Loucy (cell line): ENCODE measurements at regions not wholly inside any gene's neighbourhood (a gene's known extent, or its start where the extent isn't known, plus 50 kb on each side); places are given as distances from the start of the nearest gene placed in this dataset.
"Not testable (repeated sequence)": the region's sequence is repeated elsewhere in the genome, so short reads cannot be mapped to it uniquely, and the experiment has no call there.

Experiments
- H2AFZ ChIP-seq: fragments of 200-600 bp; sonication (generic); 2 replicates; pipeline ENCODE4 v1.6.0; 2016; ENCODE audit warnings: antibody characterized with exemption, mild to moderate bottlenecking, low read length, moderate library complexity
- H3F3A ChIP-seq: fragments of 200-600 bp; 2 replicates; pipeline ENCODE4 v1.6.0; 2016; ENCODE audit warnings: antibody characterized with exemption, low read depth, mild to moderate bottlenecking
- H3K27me3 ChIP-seq: fragments of 200-600 bp; sonication (generic); 2 replicates; pipeline ENCODE4 v1.6.1; 2014; ENCODE audit warnings: low read length, mild to moderate bottlenecking; ENCODE audit not compliant: insufficient read depth, poor library complexity, severe bottlenecking
- H3K36me3 ChIP-seq: fragments of 200-600 bp; sonication (generic); 2 replicates; pipeline ENCODE4 v1.6.1; 2016; ENCODE audit warnings: low read length; ENCODE audit not compliant: insufficient read depth
- H3K4me1 ChIP-seq: fragments of 200-600 bp; sonication (generic); 2 replicates; pipeline ENCODE4 v1.5.1; 2014; ENCODE audit warnings: low read length, mild to moderate bottlenecking; ENCODE audit not compliant: insufficient read depth, poor library complexity, severe bottlenecking
- H3K4me2 ChIP-seq: fragments of 200-600 bp; sonication (generic); 2 replicates; pipeline ENCODE4 v1.6.0; 2014; ENCODE audit warnings: antibody characterized with exemption, low read length, low read depth, mild to moderate bottlenecking; ENCODE audit not compliant: poor library complexity, severe bottlenecking
- H3K4me3 ChIP-seq: fragments of 200-600 bp; sonication (generic); 2 replicates; pipeline ENCODE4 v1.5.1; 2014; ENCODE audit warnings: low read length, mild to moderate bottlenecking, mixed read lengths; ENCODE audit not compliant: poor library complexity, severe bottlenecking
- H3K79me2 ChIP-seq: fragments of 200-600 bp; sonication (generic); 2 replicates; pipeline ENCODE4 v1.6.1; 2014; ENCODE audit warnings: low read length; ENCODE audit not compliant: insufficient read depth
- H3K9ac ChIP-seq: fragments of 200-600 bp; sonication (generic); 2 replicates; pipeline ENCODE4 v1.6.0; 2014; ENCODE audit warnings: mild to moderate bottlenecking, low read depth, low read length, moderate library complexity; ENCODE audit not compliant: poor library complexity, severe bottlenecking
- H3K9me2 ChIP-seq: fragments of 200-600 bp; sonication (generic); replicated peaks from 2 replicates; pipeline ENCODE4 v1.6.1; 2016; ENCODE audit warnings: low read depth, low read length, mixed read lengths
- H3K9me3 ChIP-seq: fragments of 200-600 bp; sonication (generic); 2 replicates; pipeline ENCODE4 v1.6.1; 2014; ENCODE audit warnings: mild to moderate bottlenecking, antibody characterized with exemption, low read length, low read depth; ENCODE audit not compliant: insufficient read depth
- H4K20me1 ChIP-seq: fragments of 200-600 bp; sonication (generic); 2 replicates; pipeline ENCODE4 v1.6.0; 2014; ENCODE audit warnings: antibody characterized with exemption, low read length, mild to moderate bottlenecking; ENCODE audit not compliant: insufficient read depth, poor library complexity, severe bottlenecking
- EZH2phosphoT487 ChIP-seq: fragments of 200-600 bp; IDR thresholded peaks from 2 replicates; pipeline ENCODE4 v1.6.1; 2018; ENCODE audit warnings: antibody characterized with exemption, mild to moderate bottlenecking, moderate library complexity, borderline replicate concordance
- TF ChIP-seq, protein P1 (sequence below): fragments of 200-600 bp; sonication (generic); conservative IDR thresholded peaks from 2 replicates; pipeline ENCODE4 v1.5.1; 2014; ENCODE audit warnings: mild to moderate bottlenecking, antibody characterized with exemption, low read length

DNA sequence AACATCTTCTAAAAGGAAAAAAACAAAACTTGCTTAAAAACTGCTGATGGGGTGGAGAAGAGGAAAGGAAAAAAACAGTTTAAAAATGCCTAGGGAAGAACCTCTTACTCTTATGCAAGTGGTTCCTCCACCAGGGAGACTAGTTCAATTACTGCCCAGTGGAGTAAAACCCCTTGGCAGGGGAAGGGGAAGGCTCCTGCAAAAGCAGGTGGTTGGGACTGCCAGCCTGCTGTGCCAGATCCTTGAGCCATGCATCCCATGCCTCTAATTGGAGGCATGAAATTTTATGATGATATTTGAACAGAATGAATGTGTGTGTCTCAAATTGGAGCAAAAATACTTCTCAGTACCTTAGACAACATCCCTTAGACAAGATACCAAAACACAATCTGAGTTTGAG, 118.8 kb downstream of the FSCB start:
- Histone ChIP-seq H3K4me3 (no peak overlapping the region), H3F3A (no peaks in the 10 kb centered on the region), H4K20me1 (no peaks in the 10 kb centered on the region), H3K4me1 (no peaks in the 10 kb centered on the region), H2AFZ (no peak overlapping the region), H3K79me2 (no peaks in the 10 kb centered on the region), H3K9me2 (no peaks in the 10 kb centered on the region), H3K27me3 (no peaks in the 10 kb centered on the region), H3K4me2 (no peak overlapping the region), H3K36me3 (no peaks in the 10 kb centered on the region), H3K9ac (no peak overlapping the region), H3K9me3 (no peaks in the 10 kb centered on the region)
- TF ChIP-seq, protein P1, sequence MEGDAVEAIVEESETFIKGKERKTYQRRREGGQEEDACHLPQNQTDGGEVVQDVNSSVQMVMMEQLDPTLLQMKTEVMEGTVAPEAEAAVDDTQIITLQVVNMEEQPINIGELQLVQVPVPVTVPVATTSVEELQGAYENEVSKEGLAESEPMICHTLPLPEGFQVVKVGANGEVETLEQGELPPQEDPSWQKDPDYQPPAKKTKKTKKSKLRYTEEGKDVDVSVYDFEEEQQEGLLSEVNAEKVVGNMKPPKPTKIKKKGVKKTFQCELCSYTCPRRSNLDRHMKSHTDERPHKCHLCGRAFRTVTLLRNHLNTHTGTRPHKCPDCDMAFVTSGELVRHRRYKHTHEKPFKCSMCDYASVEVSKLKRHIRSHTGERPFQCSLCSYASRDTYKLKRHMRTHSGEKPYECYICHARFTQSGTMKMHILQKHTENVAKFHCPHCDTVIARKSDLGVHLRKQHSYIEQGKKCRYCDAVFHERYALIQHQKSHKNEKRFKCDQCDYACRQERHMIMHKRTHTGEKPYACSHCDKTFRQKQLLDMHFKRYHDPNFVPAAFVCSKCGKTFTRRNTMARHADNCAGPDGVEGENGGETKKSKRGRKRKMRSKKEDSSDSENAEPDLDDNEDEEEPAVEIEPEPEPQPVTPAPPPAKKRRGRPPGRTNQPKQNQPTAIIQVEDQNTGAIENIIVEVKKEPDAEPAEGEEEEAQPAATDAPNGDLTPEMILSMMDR = no peak
- no peak for TF ChIP-seq EZH2phosphoT487

DNA sequence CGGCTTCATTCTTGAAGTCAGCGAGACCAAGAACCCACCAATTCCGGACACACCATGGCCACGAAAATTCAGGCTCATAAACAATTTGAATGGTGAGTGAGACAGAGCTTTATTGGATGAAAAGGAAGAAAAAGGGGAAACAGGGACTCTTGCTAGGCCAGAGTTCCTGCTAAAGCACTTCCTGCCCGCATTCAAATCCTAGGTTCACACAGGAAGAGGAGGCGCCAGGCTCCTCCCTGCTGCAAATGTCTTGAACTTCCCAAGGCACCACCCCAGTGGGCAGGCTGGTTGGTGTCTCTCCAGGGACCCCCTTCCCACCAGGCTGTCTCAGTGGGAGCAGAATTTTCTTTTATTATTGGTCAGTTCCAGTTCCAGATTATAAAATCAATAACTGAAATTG, 121.2 kb downstream of the FSCB start:
- no peak for TF ChIP-seq EZH2phosphoT487
- TF ChIP-seq, protein P1 = no peak
- no peaks in the 10 kb centered on the region for H3K27me3 ChIP-seq
- H4K20me1 ChIP-seq = no peaks in the 10 kb centered on the region
- no peaks in the 10 kb centered on the region for H3F3A ChIP-seq
- no peaks in the 10 kb centered on the region for H3K79me2 ChIP-seq
- H3K4me1 ChIP-seq = no peaks in the 10 kb centered on the region
- H3K4me2 ChIP-seq = no peak overlapping the region
- no peak overlapping the region for H3K9ac ChIP-seq
- no peaks in the 10 kb centered on the region for H3K9me3 ChIP-seq
- no peaks in the 10 kb centered on the region for H3K9me2 ChIP-seq
- H2AFZ ChIP-seq = no peak overlapping the region
- no peaks in the 10 kb centered on the region for H3K36me3 ChIP-seq
- H3K4me3 ChIP-seq = no peak overlapping the region

DNA sequence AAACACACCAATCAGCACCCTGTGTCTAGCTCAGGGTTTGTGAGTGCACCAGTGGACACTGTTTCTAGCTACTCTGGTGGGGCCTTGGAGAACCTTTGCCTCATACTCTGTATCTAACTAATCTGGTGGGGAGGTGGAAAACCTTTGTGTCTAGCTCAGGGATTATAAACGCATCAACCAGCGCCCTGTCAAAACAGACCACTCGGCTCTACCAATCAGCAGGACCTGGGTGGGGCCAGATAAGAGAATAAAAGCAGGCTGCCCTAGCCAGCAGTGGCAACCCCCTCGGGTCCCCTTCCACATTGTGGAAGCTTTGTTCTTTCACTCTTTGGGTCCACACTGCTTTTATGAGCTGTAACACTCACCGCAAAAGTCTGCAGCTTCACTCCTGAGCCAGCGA, 121.8 kb downstream of the FSCB start:
- H3K4me1 ChIP-seq, H3K9me3 ChIP-seq, H3K4me3 ChIP-seq, H3K27me3 ChIP-seq, H3K9me2 ChIP-seq, H3K79me2 ChIP-seq, H3K4me2 ChIP-seq, H2AFZ ChIP-seq, H3K36me3 ChIP-seq, H3F3A ChIP-seq, H4K20me1 ChIP-seq, H3K9ac ChIP-seq: not testable (repeated sequence)

DNA sequence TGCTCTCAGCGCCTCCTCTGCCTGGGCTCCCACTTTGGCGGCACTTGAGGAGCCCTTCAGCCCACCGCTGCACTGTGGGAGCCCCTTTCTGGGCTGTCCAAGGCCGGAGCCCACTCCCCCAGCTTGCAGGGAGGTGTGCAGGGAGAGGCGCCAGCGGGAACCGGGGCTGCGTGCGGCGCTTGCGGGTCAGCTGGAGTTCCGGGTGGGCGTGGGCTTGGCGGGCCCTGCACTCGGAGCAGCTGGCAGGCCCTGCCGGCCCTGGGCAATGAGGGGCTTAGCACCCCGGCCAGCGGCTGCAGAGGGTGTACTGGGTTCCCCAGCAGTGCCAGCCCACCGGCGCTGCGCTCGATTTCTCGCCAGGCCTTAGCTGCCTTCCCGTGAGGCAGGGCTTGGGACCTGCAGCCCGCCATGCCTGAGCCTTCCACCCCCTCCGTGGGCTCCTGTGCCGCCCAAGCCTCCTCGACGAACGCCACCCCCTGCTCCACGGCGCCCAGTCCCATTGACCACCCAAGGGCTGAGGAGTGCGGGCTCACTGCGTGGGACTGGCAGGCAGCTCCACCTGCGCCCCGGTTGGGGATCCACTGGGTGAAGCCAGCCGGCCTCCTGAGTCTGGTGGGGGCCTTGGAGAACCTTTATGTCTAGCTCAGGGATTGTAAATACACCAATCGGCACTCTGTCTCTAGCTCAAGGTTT, 122.3 kb downstream of the FSCB start:
- not testable (repeated sequence) for H3K79me2 ChIP-seq, H3K9ac ChIP-seq, H3K36me3 ChIP-seq, H3K4me3 ChIP-seq, H3K9me3 ChIP-seq, H2AFZ ChIP-seq, H3K27me3 ChIP-seq, H3K4me1 ChIP-seq, H3K9me2 ChIP-seq, H3K4me2 ChIP-seq, H3F3A ChIP-seq, H4K20me1 ChIP-seq
